ENCODE measurements at regions not wholly inside any gene's neighbourhood (a gene's known extent, or its start where the extent isn't known, plus 50 kb on each side); places are given as distances from the start of the nearest gene placed in this dataset.
"Not testable (repeated sequence)": the region's sequence is repeated elsewhere in the genome, so short reads cannot be mapped to it uniquely, and the experiment has no call there.

DNA sequence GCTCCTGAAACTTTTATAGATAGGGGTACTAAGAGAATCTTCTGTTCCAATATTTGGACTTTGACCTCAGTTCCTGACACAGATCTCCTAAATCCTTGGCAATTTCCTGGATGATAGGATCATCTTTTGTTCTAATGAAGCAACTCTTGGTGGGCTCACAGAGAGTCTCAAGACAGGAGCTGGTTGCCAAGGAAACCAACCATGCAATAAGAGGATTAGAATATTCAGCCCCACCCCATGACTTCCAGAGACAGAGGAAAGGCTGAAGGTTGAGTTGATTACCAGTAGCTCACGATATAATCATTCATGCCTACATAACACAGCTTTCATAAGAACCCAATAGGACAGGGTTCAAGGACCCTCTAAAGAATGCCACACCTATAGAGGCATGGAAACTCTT is 2050.2 kb upstream of the CDH6 start:
- Histone ChIP-seq H3K27ac (no peak overlapping the region), H3K4me1 (no peaks in the 10 kb centered on the region), H3K36me3 (no peaks in the 10 kb centered on the region), H3K4me3 (no peak overlapping the region), H3K9me3 (no peaks in the 10 kb centered on the region), H3K27me3 (ENCODE audit: low read depth) (no peaks in the 10 kb centered on the region)
- DNase-seq = no peak
- intact Hi-C loops (cut with DNase I) = no loop called here
- no peak for ATAC-seq
- TF ChIP-seq, protein P1, sequence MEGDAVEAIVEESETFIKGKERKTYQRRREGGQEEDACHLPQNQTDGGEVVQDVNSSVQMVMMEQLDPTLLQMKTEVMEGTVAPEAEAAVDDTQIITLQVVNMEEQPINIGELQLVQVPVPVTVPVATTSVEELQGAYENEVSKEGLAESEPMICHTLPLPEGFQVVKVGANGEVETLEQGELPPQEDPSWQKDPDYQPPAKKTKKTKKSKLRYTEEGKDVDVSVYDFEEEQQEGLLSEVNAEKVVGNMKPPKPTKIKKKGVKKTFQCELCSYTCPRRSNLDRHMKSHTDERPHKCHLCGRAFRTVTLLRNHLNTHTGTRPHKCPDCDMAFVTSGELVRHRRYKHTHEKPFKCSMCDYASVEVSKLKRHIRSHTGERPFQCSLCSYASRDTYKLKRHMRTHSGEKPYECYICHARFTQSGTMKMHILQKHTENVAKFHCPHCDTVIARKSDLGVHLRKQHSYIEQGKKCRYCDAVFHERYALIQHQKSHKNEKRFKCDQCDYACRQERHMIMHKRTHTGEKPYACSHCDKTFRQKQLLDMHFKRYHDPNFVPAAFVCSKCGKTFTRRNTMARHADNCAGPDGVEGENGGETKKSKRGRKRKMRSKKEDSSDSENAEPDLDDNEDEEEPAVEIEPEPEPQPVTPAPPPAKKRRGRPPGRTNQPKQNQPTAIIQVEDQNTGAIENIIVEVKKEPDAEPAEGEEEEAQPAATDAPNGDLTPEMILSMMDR (IDR thresholded peaks at IDR 0.05) = no peak

- no peak overlapping the region for H3K27ac ChIP-seq
- TF ChIP-seq, protein P1 (IDR thresholded peaks at IDR 0.05) = no peak
- no peaks in the 10 kb centered on the region for H3K36me3 ChIP-seq
- ATAC-seq (no peak), DNase-seq (no peak)
- no peaks in the 10 kb centered on the region for H3K4me1 ChIP-seq
- H3K27me3 ChIP-seq (ENCODE audit: low read depth) = no peaks in the 10 kb centered on the region
- intact Hi-C loops (cut with DNase I) = no loop called here
- no peak overlapping the region for H3K4me3 ChIP-seq
- no peaks in the 10 kb centered on the region for H3K9me3 ChIP-seq
Observed at GRCh38 chr5:29134418-29134817, 2059.1 kb upstream of the CDH6 start.

- intact Hi-C loops (cut with DNase I) = no loop called here
Observed at GRCh38 chr5:29131285-29131684, 2062.2 kb upstream of the CDH6 start.

DNA sequence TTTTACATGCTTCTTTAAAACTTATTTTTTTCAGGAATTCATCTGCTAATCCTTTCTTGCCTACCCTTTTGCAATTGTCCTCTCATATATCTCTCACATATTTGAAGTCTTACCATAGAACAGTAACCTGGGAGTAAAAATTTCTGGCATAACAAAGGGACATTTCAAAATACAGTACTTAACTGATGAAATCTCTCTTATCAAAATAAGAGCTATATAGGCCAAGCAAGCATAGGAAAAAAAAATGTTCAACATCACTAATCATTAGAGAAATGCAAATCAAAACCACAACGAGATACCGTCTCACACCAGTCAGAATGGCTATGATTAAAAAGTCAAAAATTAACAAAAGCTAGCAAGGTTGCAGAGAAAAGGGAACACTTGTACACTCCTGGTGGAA is 2062.7 kb upstream of the CDH6 start:
- H3K4me3 ChIP-seq = no peak overlapping the region
- no peak overlapping the region for H3K27ac ChIP-seq
- H3K36me3 ChIP-seq = no peaks in the 10 kb centered on the region
- no peaks in the 10 kb centered on the region for H3K9me3 ChIP-seq
- no peaks in the 10 kb centered on the region for H3K27me3 ChIP-seq (ENCODE audit: low read depth)
- H3K4me1 ChIP-seq = no peaks in the 10 kb centered on the region
- TF ChIP-seq, protein P1 (IDR thresholded peaks at IDR 0.05) = no peak
- DNase-seq (no peak), ATAC-seq (no peak)
- intact Hi-C loops (cut with DNase I) = no loop called here

More at GRCh38 chr5:29131285-29131684, 2062.2 kb upstream of the CDH6 start:
- no peaks in the 10 kb centered on the region for H3K36me3 ChIP-seq
- no peak for ATAC-seq
- no peak overlapping the region for H3K27ac ChIP-seq
- no peaks in the 10 kb centered on the region for H3K4me1 ChIP-seq
- no peak for DNase-seq
- TF ChIP-seq, protein P1 (IDR thresholded peaks at IDR 0.05) = no peak
- no peaks in the 10 kb centered on the region for H3K27me3 ChIP-seq (ENCODE audit: low read depth)
- H3K4me3 ChIP-seq = no peak overlapping the region
- no peaks in the 10 kb centered on the region for H3K9me3 ChIP-seq

DNA sequence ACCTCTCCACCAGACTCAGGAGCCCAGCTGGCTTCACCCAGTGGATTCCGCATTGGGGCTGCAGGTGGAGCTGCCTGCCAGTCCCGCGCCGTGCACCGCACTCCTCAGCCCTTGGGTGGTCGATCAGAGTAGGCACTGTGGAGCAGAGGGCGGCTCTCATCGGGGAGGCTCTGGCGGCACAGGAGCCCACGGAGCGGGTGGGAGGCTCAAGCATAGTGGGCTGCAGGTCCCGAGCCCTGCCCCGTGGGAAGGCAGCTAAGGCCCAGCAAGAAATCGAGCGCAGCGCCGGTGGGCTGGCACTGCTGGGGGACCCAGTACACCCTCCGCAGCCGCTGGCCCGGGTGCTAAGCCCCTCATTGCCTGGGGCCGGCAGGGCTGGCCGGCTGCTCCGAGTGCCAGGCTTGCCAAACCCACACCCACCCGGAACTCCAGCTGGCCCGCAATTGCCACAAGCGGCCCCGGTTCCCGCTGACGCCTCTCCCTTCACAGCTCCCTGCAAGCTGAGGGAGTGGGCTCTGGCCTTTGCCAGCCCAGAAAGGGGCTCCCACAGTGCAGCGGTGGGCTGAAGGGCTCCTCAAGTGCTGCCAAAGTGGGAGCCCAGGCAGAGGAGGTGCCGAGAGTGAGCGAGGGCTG is 2065.8 kb upstream of the CDH6 start:
- intact Hi-C loops (cut with DNase I); H3K36me3 ChIP-seq; H3K27me3 ChIP-seq (ENCODE audit: low read depth); H3K27ac ChIP-seq; H3K4me3 ChIP-seq; DNase-seq; H3K9me3 ChIP-seq; ATAC-seq; H3K4me1 ChIP-seq: not testable (repeated sequence)

DNA sequence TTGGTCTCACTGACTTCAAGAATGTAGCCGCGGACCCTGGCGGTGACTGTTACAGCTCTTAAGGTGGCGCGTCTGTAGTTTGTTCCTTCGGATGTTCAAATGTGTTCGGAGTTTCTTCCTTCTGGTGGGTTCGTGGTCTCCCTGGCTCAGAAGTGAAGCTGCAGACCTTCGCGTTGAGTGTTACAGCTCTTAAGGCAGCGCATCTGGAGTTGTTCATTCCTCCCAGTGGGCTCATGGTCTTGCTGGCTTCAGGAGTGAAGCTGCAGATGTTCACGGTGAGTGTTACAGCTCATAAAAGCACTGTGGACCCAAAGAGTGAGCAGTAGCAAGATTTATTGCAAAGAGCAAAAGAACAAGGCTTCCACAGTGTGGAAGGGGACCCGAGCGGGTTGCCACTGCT is 2067.0 kb upstream of the CDH6 start:
- intact Hi-C loops (cut with DNase I); H3K4me1 ChIP-seq; DNase-seq; H3K9me3 ChIP-seq; H3K4me3 ChIP-seq; H3K36me3 ChIP-seq; H3K27ac ChIP-seq; ATAC-seq; H3K27me3 ChIP-seq (ENCODE audit: low read depth): not testable (repeated sequence)

GRCh38 chr5:29122306-29122705 is 2071.2 kb upstream of the CDH6 start:
- Histone ChIP-seq H3K9me3 (no peaks in the 10 kb centered on the region), H3K27ac (no peak overlapping the region), H3K36me3 (no peaks in the 10 kb centered on the region), H3K4me3 (no peak overlapping the region), H3K27me3 (ENCODE audit: low read depth) (no peaks in the 10 kb centered on the region), H3K4me1 (no peaks in the 10 kb centered on the region)
- DNase-seq (no peak), ATAC-seq (no peak)
- intact Hi-C loops (cut with DNase I) = no loop called here
- TF ChIP-seq, protein P1 (IDR thresholded peaks at IDR 0.05) = no peak
